Caco-2 (cell line): ENCODE measurements at regions not wholly inside any gene's neighbourhood (a gene's known extent, or its start where the extent isn't known, plus 50 kb on each side); places are given as distances from the start of the nearest gene placed in this dataset.

Experiments
- BruUV-seq: library from RNA; stranded (reverse); fragments of 400-500 nt; replicated peaks from 2 replicates; lab custom pipeline; 2021; lab: Mats Ljungman, UMichigan
- CTCF ChIA-PET: fragments of 300-600 bp; sonication (Branson Sonifier 250); formaldehyde crosslinking; loops from one replicate; lab custom pipeline; 2022; ENCODE audit warnings: antibody characterized with exemption; lab: Charles Lee
- POLR2A ChIA-PET: fragments of 300-600 bp; sonication (Branson Sonifier 250); formaldehyde crosslinking; loops from one replicate; lab custom pipeline; 2022; ENCODE audit warnings: antibody characterized with exemption; lab: Charles Lee
- DNase-seq, 2 experiments: peaks; one replicate each; pipeline versions ENCODE4 v3.0.0 to v3.0.0-alpha.2; 2020 to 2022
- H3K27me3 ChIP-seq: replicated peaks from 2 replicates; pipeline ENCODE4 v1.6.0; 2011; ENCODE audit warnings: low read length; ENCODE audit not compliant: control insufficient read depth, insufficient read depth
- H3K36me3 ChIP-seq: 2 replicates; pipeline ENCODE4 v1.5.1; 2011; ENCODE audit warnings: low read length; ENCODE audit not compliant: control insufficient read depth, insufficient read depth
- H3K4me1 ChIP-seq: fragments of 250-450 bp; sonication (Bioruptor Pico); 2 replicates; pipeline ENCODE4 v1.5.1; 2020; ENCODE audit warnings: mild to moderate bottlenecking
- H3K4me3 ChIP-seq: 2 replicates; pipeline ENCODE4 v1.5.1; 2011; ENCODE audit warnings: low read depth, mild to moderate bottlenecking, control low read depth, low read length
- H3K9me3 ChIP-seq: fragments of 250-450 bp; sonication (Bioruptor Pico); 2 replicates; pipeline ENCODE4 v1.5.1; 2020; ENCODE audit warnings: mild to moderate bottlenecking, moderate library complexity
- H3K27ac Mint-ChIP-seq: one replicate; pipeline ENCODE4 v1.8.0; 2022; ENCODE audit warnings: mixed read lengths; ENCODE audit not compliant: unreplicated experiment
- H3K27me3 Mint-ChIP-seq: one replicate; pipeline ENCODE4 v1.8.0; 2022; ENCODE audit warnings: mixed read lengths; ENCODE audit not compliant: insufficient read depth, unreplicated experiment
- H3K36me3 Mint-ChIP-seq: one replicate; pipeline ENCODE4 v1.8.0; 2022; ENCODE audit warnings: mild to moderate bottlenecking, mixed read lengths; ENCODE audit not compliant: insufficient read depth, unreplicated experiment
- H3K4me1 Mint-ChIP-seq: one replicate; pipeline ENCODE4 v1.8.0; 2022; ENCODE audit warnings: low read depth, mixed read lengths; ENCODE audit not compliant: unreplicated experiment
- H3K4me3 Mint-ChIP-seq: one replicate; pipeline ENCODE4 v1.8.0; 2022; ENCODE audit warnings: mild to moderate bottlenecking, moderate library complexity, mixed read lengths; ENCODE audit not compliant: unreplicated experiment
- H3K9me3 Mint-ChIP-seq: one replicate; pipeline ENCODE4 v1.8.0; 2022; ENCODE audit warnings: mixed read lengths; ENCODE audit not compliant: unreplicated experiment
- CTCF ChIP-seq, 2 experiments: fragments of 200-600 bp in 1 of 2; IDR thresholded peaks; 1 replicate in 1 of 2; 2 replicates in 1 of 2; pipeline versions ENCODE4 v1.5.1 to v1.8.0; 2011 to 2022; ENCODE audit warnings: antibody characterized with exemption in 1 of 2, control low read depth in 1 of 2, inconsistent platforms in 1 of 2, low read depth in 1 of 2, low read length in 1 of 2, mild to moderate bottlenecking in 1 of 2, moderate library complexity in 1 of 2; ENCODE audit not compliant: insufficient read depth in 1 of 2, severe bottlenecking in 1 of 2, unreplicated experiment in 1 of 2
- intact Hi-C: fragments of 100-400 bp; cut with micrococcal nuclease; formaldehyde crosslinking; loops from one replicate; pipeline ENCODE4 v1.10.0; 2022; ENCODE audit not compliant: unreplicated experiment

DNA sequence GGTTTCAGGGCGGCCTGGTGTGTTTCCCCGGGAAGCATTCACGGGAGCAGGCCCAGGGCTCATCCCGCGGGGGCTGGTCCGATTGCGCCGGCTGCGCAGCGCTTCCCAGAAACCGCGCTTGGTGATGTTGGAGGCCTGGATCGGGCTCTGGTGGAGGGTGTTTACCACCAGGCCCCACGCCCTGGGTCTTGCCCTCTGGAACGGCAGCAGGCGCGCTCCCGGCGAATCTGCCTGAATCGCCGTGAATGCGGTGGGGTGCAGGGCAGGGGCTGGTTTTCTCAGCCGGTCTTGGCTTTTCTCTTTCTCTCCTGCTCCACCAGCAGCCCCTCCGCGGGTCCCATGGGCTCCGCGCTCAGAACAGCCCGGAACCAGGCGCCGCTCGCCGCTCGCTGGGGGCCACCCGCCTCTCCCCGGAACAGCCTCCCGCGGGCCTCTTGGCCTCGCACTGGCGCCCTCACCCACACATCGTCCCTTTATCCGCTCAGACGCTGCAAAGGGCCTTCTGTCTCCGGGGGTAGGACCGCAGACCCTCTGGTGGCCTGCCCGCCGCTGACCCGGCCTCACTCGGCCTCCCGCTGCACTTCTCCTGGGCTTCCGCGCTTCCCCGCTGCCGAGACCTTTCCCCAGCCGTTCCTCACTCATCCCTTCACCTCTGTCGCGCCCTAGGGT, 69.4 kb upstream of the GJB6 start:
- H3K4me1 Mint-ChIP-seq, result no peaks in the 10 kb centered on the region
- H3K9me3 Mint-ChIP-seq, result no peaks in the 10 kb centered on the region
- H3K4me3 ChIP-seq, result no peak overlapping the region
- TF ChIP-seq CTCF (IDR thresholded peaks at IDR 0.05; ENCODE audit: insufficient read depth in 1 of 2, low read depth in 1 of 2, low read length in 1 of 2, severe bottlenecking in 1 of 2, unreplicated experiment in 1 of 2), result no peak
- peaks cover 9% of the 10 kb centered on the region for H3K27me3 Mint-ChIP-seq
- no peak overlapping the region for H3K27ac Mint-ChIP-seq
- no peak overlapping the region for H3K4me3 Mint-ChIP-seq
- ChIA-PET CTCF (no interaction called here), POLR2A (no interaction called here)
- no TSS peak for BruUV-seq
- peaks cover 4% of the 10 kb centered on the region for H3K27me3 ChIP-seq
- no peak for DNase-seq
- no peaks in the 10 kb centered on the region for H3K9me3 ChIP-seq
- H3K36me3 ChIP-seq, result no peaks in the 10 kb centered on the region
- no peaks in the 10 kb centered on the region for H3K36me3 Mint-ChIP-seq
- intact Hi-C loops, result no loop called here
- H3K4me1 ChIP-seq, result peaks cover 6% of the 10 kb centered on the region

GRCh38 chr13:20301015-20301402, 68.9 kb upstream of the GJB6 start:
- H3K9me3 Mint-ChIP-seq, result no peaks in the 10 kb centered on the region
- H3K4me3 Mint-ChIP-seq, result no peak overlapping the region
- Histone ChIP-seq H3K36me3 (no peaks in the 10 kb centered on the region), H3K9me3 (no peaks in the 10 kb centered on the region), H3K4me3 (no peak overlapping the region), H3K4me1 (peaks cover 6% of the 10 kb centered on the region), H3K27me3 (peaks cover 4% of the 10 kb centered on the region)
- no peaks in the 10 kb centered on the region for H3K4me1 Mint-ChIP-seq
- CTCF ChIA-PET, result no interaction called here
- H3K27me3 Mint-ChIP-seq, result peaks cover 9% of the 10 kb centered on the region
- no TSS peak for BruUV-seq
- no peak overlapping the region for H3K27ac Mint-ChIP-seq
- intact Hi-C loops, result no loop called here
- TF ChIP-seq CTCF (IDR thresholded peaks at IDR 0.05; ENCODE audit: insufficient read depth in 1 of 2, low read depth in 1 of 2, low read length in 1 of 2, severe bottlenecking in 1 of 2, unreplicated experiment in 1 of 2), result no peak
- no peak for DNase-seq
- POLR2A ChIA-PET, result no interaction called here
- no peaks in the 10 kb centered on the region for H3K36me3 Mint-ChIP-seq

GRCh38 chr13:20297181-20297580, 65.1 kb upstream of the GJB6 start:
- Mint-ChIP-seq H3K27me3 (peaks cover 5% of the 10 kb centered on the region), H3K36me3 (no peaks in the 10 kb centered on the region), H3K4me1 (no peaks in the 10 kb centered on the region), H3K27ac (no peak overlapping the region), H3K4me3 (no peak overlapping the region), H3K9me3 (no peaks in the 10 kb centered on the region)
- BruUV-seq, result no TSS peak
- no peak for DNase-seq
- Histone ChIP-seq H3K9me3 (no peaks in the 10 kb centered on the region), H3K27me3 (no peaks in the 10 kb centered on the region), H3K4me1 (peaks cover 6% of the 10 kb centered on the region), H3K4me3 (no peak overlapping the region), H3K36me3 (no peaks in the 10 kb centered on the region)
- CTCF ChIA-PET, result no interaction called here
- intact Hi-C loops, result no loop called here
- no peak for TF ChIP-seq CTCF (IDR thresholded peaks at IDR 0.05; ENCODE audit: insufficient read depth in 1 of 2, low read depth in 1 of 2, low read length in 1 of 2, severe bottlenecking in 1 of 2, unreplicated experiment in 1 of 2)
- POLR2A ChIA-PET, result no interaction called here
